Fibroblast of upper back skin (primary cell): ENCODE measurements at regions not wholly inside any gene's neighbourhood (a gene's known extent, or its start where the extent isn't known, plus 50 kb on each side); places are given as distances from the start of the nearest gene placed in this dataset.

ENCODE experiments used
- DNase-seq: peaks from one replicate; pipeline ENCODE4 v3.0.0-alpha.2; 2013

DNA sequence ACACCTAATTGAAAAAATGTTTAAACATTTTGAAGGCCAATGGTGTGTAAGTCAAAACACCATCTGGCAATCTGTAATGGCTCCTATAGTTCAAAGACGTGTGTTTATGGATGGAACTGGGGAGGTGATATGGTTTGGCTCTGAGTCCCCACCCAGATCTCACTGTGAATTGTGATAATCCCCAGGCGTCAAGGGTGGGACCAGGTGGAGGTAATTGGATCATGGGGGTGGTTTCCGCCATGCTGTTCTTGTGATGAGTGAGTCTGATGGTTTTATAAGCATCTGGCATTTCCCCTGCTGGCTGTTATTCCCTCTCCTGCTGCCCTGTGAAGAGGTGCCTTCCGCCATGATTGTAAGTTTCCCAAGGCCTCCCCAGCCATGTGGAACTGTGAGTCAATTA, 52.2 kb downstream of the ADRA2C start:
- no peak for DNase-seq

DNA sequence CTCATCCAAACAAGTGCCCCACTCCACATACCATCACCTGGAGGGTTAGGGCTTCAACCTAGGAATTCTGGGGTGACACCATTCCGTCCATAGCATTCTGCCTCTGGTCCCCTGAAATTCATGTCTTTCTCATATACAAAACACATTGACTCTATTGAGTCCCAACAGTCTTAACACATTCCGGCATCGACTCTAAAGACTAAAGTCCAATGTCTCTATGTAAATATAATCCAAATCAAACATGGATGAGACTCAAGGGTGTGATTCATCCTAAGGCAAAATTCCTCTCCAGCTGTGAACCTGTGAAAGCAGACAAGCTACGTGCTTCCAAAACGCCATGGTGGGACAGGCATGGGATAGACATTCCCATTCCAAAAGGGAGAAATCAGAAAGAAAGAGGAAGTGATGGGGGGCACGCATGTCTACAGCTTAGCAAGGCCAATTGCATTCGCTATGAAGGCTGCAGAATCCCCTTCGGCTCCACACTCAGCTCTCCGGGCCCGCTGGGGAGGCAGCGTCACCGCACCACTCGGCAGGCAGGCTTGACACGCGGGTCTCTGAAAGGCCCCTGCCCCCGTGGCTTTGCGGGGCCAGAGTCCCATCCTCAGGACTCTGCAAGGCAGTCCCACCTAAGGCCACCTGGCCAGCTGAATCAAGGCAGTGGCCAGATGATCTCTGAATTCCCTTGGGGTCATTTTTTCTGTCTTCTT, 53.2 kb downstream of the ADRA2C start:
- DNase-seq = no peak

DNA sequence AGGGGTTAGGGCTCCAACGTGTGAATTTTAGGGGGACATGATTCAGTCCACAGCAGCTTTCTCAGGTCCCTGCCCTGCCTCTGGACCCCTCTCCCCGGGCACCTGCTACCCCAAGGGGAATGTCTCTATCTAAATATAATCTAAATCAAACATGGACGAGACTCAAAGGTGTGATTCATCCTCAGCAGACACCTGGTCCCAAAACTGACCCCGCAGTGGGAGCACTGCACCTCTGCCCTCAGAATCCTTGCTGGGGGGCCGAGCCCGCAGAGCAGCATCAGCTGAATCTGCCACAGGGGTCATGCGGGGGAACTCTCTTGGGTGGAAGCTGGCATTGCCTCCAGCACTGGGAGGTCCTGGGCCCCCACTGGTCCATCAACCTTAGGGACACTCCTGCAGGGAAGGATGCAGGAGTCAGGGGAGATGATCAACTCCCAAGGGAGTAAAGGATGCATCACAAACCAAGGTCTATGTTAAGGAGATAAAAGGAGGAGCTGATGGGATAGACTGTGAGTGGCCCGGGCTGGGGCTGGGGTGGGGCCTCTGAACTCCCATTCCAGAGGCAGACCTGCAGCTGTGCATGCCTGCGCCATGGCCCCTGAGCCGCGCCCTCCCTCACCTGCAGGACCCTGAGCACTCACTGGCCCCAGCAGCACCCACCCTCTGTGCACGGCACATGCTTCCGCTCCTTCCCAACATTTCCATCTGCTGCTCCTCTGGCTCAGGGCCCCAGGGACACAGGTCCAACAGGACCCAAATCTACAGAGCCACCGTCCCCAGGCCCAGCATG, 54.0 kb downstream of the ADRA2C start:
- no peak for DNase-seq

DNA sequence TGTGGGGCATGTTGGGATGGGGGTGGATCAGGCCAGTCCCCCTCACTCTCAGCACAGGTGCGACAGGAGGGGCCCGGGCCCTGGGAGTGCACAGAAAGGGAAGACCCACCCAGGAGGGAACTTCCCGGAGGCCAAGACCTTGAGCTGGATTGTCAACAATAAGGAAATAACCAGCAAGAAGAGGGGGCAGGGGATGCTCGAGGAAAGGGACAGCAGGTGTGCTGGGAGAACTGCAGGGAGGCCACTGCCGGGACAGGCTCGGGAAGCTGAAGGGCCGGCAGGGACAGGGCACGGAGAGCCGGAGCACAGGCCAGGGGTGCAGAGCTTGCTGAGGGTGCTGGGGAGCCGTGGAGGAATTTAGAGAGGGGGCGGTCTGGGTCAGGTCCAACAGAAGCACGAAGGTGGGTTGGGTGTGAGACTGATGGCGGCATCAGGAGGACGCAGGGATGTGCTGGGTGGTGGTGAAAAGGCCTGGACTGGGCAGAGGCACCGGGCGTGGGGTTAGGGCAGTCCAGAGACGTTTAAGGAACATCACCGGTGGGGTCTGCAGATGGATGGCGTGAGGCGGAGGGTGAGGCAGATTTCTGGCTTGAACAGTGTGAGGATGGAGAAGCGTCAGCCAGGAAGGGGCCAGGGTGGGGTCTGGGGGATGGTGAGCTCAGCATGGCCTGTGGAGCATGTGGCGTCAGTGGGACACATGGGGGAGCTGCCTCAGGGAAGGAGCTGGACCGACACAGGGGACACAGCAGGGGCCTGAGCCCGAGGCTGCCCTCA, 54.8 kb downstream of the ADRA2C start:
- no peak for DNase-seq

DNA sequence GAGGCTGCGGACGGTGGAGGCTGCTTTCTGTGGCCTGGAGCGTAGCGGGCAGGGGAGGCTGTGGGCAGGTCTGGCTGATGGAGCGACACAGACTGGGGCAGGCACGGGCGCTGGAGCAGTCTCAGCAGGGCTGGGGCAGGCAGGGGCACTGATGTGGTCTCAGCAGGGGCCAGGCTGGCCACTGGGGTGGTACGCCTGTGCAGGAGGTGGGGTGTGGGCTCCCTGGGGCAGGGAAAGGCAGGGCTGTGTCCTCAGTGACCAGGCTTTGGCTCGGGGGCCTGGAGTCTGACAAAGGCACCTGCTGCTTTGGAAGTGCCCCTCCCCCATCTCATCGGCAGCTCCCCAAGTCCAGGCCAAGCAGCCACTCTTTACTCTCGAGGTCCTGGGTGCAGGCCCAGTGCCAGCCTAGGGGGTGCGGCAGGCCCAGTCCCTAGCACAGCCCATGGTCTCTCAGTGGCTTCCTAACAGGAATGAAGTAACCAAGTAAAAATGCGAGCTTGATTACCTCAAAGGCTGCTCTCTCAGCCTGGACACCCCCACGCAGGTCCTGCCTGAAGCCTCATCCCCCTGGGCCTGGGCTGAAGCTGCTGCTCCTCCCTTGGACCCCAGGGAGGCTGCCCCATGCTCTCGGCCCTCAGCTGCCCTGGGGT, 55.5 kb downstream of the ADRA2C start:
- no peak for DNase-seq

DNA sequence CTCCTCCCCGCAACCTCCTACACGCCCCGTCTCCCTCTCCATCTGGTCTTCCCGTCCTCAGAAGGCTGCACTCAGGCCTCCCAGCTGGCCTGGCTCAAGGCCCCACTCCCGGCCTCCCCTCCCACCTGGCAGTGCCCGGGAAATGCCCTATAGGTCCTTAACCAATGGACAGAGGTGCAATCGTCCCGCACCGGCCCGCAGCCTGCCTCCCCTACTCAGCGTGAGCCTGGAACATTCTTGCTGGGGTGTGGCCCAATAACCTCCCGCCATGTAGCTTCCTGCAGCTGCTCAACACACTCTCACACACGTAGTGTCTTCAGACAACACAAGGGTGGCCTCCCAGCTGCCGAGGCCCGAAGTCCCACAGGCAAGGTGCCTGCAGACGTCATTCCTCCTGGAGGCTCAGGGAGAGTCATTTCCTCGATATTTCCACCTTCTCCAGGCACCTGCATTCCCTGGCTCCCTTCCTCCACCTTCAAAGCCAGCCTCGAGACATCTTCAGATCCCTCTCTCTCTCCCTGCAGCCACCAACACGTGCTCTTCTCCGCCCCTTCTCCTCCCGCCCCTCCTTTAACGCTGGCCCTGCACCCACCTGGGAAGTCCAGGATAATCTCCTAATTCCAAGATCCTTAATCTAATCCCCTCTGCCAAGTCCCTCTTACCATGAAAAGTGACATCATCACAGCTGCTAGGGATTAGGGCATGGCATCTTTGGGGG, 56.2 kb downstream of the ADRA2C start:
- no peak for DNase-seq

DNA sequence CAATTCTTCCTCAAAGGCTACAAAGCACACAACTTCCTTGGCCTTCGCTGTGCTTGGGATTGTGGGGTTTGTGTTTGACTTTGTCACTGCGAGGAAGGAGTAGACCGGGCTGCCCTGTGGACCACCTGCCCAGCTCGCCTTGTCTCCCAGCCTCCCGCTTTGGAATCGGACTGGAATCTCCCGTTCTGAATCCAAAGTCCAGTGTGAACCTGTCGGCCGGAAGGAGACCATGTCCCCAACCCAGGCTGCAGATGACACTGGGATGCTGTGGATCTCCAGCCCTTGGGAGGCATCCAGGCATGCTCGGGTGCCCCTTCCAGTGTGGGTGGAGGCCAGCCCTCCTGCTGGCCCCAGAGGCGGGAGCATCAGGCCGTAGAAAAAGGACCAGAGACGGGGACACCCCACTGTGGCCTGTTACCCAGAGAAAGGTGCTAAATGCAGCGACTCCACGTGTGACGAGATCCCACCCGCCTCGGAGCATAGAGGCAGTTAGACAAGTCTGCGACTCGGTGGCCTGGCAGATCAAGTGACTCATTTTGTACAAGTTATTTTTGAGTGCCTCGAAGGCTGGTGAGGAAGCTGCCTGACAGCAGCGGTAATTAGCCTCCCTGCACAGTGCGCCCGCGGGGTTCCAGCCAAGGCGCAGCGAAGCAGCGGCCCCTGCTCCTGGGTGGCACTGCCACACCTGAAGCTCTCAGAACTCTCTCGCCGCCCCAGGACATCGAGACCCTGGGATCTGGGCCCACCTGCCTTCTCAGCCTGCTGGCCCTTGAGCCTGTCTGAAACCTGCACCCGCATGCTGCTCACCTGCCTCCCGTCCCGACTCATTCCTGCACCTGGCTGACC, 57.5 kb downstream of the ADRA2C start:
- no peak for DNase-seq

DNA sequence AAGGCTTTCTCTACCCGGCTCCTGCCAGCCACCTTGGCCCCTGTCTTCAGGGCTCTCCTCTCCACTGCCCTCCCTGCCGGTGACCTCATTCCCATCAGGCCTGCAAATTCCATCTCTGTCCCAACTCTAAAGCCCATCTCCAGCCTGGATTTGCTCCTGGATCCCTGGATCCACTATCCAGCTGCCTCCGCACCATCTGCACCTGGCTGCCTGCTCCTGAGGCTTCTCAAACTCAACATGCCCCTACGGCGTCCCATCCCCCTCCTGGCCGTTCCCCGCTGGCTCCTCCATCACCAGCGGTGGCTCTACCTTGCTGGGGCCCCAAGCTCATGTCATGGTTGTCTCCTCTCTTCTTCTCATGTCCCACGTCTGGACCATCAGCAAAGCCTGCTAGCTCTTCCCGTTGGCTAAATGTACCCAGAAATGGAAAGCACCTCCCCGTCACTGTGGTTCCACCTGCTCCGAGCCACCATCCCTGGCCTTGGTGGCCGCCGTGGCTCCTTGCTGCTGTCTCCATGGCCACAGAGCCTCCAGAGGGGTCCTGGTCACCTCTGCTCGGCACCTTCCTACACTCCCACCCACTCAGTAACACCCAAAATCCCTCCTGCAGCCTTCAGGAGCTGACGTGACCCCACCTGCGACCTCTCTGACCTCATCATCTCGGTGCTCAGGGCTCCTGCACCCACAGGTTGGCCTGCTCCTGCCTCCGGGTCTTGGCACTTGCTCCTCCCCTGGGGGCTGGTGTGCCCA, 58.5 kb downstream of the ADRA2C start:
- no peak for DNase-seq

DNA sequence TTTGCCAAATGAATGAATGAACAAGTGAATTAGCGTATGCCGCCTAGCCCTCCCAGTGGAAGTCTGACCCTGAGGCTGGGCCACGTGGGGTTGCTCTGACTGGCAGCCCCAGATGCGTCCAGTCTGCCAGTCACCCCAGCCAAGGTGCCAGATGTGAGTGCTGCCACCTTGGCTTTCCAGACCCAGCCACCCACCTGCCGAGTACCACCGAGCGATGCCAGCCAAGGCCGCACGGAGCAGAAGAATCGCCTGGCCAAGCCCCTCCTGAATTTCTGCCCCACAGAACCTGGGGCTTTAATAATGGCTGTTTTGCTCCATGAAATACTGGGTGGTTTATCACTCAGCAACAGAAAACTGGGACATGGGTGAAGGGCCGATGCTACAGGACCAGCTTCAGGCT, 59.3 kb downstream of the ADRA2C start:
- DNase-seq = no peak

DNA sequence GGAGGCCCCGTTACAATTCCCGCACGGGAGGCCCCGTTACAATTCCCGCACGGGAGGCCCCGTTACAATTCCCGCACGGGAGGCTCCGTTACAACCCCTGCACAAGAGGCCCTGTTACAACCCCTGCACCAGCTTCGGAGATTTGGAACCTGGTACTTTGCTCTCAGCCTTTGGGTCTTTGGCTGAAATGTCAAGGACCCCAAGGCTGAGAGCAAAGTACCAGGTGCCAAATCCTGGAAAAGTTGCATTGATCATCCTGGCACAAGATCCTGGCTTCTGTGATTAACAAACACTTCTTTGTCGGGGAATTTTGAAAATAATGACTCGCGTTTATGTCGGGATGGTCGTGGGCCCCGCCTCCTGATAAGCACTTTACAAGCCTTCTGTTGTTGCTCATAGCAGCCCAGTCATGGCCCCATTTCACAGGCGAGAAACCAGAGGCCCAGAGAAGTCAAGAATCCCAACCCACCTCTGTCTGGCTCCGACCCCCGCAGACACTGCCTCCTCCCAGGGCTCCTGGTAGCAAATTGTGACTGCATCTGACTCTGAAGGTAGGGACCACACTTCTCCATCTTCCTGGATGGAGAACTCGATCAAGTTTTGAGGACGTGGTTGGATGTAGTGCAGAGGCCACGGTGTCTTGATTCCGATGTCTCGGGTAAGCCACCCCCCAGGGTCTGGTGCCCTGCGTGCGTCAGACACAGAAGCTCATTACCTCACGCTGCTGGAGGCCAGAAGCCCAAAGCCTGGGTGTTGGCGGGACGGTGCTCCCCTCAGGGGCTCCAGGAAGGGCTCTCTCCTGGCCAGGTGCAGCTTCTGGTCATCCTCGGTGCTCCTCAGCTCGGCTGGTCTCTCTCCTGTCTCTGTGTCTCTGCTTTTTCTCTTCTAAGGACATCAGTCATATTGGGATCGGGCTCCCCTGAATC, 60.3 kb downstream of the ADRA2C start:
- DNase-seq = no peak

DNA sequence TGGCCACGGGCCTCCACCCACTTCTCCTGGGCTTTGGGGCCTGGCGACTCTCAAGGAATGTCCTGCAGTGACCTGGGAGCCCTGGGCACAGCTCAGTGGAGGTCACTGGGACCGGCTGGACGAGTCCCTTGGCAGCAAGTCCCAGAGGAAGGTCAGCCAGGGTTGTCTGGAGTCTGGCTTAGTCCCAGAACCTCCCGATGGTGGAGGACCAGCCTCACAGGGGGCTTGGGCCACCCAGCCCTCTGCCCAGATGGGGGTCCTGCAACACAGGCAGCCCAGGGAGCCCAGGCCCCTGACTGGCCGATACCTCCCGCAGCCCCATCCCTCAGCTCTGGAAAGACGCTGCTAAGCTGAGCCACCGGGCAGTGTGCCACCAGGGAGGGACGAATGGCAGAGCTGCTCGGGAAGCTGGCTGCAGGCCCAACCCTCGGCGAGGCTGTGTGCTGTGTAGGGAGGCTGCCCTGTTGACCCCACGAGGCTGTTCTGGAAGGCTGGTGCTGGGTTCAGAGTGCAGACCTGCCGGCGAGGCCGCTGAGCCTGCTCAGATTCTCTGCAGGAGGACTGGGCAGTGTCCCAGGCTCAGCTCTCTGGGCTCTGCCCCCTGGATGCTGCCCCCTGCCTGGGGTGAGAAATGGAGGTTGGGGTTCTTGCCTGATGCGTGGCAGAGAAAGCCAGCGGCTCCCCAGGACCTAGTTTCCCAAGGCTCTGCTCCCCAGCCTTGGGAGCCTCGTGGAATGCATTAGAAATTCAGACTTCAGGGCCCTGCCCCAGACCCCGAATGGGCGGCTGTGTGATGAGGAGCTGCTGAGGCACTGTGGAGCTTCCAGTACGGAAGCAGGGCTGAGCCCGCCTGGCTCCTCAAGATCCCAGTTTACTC, 61.7 kb downstream of the ADRA2C start:
- no peak for DNase-seq

DNA sequence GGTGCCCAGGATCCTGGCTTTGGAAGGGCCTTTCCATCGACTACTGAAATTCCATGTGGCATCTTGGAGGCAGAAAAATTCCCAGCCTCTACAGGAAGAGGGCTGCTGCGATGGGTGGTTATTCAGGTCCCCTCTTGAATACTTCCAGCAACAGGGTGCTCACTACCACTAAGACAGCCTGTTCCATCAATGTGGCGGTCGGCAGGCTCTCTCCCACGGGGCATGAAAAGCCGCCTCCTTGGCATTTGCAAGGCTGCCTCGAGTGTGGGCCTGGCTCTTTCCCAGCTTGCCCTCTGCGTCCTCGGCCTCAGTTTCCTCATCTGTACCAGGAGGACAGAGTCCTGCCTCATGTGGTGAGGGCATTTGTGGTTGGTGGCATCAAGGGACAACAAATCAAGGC, 62.4 kb downstream of the ADRA2C start:
- DNase-seq = no peak

DNA sequence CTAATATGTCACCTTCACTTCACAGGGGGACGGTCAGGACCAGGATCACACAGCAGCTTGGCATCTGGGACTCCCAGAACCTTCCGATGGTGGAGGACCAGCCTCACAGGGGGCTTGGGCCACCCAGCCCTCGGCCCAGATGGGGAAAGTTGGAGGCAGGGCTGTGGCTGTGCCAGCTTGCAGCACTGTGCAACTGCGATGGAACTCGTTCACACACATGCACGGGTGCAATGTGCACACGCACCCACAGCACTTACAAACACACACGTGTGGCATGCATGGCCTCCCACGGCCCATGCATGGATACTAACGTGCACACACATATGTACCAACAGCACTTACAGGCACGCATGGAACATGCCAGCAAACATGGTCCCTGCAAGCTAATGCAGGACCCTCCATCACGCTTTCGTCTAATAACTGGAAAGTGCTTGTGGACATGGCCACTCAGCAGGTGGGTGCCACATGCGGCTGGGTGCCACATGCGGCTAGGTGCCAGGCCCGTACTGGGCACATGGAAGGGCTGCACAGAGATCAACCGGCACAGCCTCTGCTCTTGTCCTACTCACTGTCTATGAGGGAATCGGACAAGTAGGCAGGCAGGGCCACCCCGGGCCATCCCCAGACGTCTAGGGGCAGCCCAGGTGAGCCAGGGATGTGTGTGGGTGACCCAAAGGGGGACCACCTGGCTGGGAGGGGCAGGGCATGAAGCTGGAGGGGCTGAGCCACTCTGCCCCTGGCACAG, 63.2 kb downstream of the ADRA2C start:
- DNase-seq = no peak

DNA sequence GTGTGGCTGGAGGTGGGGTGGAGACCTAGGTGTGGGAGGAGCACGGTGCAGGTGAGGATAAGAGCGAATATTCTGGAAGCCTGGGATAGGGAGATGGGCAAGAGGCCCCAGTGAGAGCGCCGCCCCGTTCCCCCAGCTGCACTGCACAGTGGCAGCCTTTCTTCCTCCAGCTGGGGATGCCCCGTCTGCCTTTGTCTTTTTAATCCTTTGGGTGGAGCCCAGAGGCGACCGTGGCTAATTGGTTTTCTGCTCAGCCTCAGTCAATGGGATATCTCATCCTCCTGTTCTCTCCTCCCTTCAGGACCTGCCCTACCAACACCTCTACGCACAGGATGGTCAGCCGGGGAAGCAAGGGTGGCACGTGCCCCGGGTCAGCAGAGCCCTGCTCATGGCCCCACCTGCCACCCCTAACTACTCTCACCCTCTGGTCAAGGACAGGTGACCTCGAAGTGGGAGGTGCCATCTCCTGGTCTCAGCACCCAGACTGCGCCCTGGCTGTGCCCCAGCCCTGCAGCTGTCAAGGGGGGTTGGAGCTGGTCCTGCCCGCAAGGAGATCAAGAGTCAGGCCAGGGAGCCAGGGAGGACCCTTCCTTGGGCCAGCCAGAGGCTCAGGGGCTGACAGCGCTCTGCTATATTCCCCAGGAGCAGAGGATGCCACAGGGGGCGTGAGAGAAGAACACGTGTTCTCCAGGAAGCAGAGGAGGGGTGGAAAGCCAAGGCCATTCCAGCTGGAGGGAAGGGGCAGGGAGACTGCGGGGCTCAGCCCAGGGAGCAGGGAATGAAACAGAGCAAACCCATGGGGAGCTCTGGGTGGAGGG, 64.0 kb downstream of the ADRA2C start:
- DNase-seq = no peak

DNA sequence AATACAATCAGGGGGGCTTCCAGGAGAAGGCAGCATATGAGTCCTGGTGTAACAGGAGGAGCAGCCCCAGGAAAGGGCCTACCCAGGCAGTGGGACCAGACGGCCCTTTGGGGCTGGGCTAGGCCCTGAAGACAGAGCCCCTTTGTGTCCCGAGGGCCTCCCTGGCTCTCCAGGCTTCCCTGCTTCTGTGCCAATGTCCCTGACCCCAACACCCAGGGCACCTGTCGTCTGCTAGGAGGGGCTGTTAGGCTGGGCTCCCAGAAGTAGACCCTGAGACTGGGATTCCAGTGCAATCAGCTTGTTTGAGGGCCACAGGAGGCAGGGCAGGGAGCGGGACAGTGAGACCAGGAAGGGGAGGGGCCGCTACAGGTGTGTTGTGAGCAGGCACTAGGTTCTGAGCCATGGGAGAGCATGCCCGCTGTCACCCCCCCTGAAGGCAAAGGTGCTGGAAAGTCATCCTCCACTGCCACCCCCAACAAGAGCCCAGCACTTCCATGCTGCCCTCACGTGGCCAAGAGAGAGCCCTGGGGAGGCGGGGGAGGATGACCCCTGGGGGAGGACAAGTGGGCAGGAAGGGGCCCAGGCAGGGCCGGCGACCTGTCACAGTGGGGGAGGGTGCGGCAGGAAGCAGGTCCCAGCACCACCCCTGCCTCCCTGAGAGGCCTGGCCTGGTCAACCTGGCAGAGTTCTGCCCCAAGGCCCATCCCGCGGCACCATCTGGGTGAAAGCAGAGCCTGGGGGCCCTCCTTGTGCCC, 64.8 kb downstream of the ADRA2C start:
- DNase-seq = no peak

DNA sequence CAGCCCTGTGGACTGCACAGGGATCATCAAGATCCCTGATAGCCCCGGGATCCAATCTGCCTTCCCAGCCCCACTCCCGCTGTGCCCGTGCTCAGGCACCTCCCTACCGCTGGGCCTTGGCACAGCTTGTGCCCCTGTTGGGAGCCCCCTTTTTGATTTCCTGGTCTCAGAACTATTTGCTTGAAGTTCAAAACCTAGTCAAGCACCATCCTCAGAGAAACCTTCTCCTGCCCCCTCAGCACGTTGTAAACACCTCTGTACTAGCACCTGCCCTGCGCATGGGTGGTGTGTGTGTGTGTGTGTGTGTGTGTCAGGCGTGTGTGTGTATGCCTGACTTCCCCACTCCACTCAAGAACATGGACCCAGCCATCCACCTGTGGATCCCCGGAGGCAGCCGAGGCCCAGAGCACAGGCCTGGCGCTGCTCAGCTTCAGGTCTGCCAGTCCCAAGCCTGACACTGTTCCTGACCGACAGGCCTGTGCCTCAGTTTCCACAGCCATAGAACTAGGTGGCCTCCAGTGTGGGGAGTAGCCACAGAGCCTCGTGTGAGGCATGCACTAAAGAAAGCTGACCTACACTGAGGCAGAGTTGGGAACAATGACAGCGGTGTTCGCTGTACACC, 65.5 kb downstream of the ADRA2C start:
- DNase-seq = no peak
